ENCODE measurements at regions not wholly inside any gene's neighbourhood (a gene's known extent, or its start where the extent isn't known, plus 50 kb on each side); places are given as distances from the start of the nearest gene placed in this dataset.

DNA sequence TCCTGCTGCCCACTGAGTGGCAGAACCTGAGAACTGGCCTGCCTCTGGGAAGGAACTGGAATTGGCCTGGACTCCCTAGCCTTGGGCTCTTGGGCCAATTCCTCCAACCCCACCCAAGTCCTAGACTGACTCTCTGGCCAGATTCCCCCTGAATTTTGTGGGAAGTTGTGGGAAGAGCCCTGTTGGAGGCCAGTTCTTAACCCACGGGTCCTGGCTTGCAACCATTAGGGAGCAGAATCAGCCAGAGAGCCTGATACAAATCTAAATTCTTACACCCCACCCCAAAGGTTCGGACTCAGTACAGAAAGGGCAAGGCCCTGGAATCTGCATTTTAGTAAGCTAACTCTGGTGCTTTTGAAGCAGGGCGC, 125.3 kb upstream of the SLC25A48 start:
- TF ChIP-seq, protein P1, sequence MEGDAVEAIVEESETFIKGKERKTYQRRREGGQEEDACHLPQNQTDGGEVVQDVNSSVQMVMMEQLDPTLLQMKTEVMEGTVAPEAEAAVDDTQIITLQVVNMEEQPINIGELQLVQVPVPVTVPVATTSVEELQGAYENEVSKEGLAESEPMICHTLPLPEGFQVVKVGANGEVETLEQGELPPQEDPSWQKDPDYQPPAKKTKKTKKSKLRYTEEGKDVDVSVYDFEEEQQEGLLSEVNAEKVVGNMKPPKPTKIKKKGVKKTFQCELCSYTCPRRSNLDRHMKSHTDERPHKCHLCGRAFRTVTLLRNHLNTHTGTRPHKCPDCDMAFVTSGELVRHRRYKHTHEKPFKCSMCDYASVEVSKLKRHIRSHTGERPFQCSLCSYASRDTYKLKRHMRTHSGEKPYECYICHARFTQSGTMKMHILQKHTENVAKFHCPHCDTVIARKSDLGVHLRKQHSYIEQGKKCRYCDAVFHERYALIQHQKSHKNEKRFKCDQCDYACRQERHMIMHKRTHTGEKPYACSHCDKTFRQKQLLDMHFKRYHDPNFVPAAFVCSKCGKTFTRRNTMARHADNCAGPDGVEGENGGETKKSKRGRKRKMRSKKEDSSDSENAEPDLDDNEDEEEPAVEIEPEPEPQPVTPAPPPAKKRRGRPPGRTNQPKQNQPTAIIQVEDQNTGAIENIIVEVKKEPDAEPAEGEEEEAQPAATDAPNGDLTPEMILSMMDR (IDR thresholded peaks at IDR 0.05) = no peak

DNA sequence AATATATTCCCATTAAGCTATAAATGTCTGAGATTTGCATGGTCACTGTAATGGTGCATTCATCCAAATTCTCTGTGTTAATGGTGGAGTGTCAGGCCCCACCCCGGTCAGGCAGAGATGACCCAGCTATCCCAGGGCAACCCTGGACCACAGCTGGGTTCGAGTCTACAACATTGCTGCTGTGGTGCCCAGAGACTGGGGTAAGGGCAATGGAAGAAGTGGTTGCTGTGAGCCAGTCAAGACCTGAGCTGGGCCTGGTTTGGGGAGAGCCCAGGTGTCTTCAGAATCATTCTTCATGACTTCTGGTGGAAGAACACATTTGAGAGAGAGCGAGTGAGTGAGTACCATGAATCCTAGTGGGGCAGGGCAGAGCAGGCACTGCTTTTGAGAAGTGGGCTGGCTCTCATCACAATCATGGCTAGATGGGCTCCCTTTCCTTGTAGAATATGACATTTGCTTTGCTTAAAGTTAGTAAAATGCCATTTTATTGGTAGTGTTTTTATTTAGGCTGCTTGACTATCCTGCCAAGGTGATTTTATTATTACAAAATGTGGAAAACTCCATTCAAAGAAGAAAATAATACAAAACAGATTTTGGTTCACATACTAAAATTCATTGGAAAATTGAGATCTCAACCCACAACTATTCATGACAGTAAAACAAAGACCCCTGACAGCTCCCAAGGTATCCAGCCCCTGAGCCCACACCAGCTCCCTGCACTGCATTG, 125.8 kb upstream of the SLC25A48 start:
- TF ChIP-seq, protein P1 (IDR thresholded peaks at IDR 0.05) = no peak

DNA sequence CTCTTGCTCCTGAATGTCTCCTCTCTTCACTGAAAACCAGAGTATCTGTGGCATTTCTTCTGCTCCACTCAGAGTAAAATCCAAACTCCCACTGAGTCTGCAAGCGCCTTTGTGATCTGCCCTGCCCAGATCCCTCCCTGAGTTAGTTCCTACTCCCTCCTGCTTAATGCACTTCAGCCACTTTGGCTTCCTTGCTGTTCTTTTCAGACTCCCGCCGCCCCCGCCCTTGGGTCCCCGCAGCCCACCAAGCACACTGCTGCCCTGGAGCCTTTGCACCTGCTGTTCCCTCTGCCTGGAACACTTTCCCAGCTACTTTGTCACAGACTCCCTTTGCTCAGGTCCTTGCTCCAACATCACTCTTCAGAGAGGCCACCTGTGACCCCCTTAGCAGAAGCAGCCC, 127.2 kb upstream of the SLC25A48 start:
- TF ChIP-seq, protein P1 (IDR thresholded peaks at IDR 0.05) = no peak

DNA sequence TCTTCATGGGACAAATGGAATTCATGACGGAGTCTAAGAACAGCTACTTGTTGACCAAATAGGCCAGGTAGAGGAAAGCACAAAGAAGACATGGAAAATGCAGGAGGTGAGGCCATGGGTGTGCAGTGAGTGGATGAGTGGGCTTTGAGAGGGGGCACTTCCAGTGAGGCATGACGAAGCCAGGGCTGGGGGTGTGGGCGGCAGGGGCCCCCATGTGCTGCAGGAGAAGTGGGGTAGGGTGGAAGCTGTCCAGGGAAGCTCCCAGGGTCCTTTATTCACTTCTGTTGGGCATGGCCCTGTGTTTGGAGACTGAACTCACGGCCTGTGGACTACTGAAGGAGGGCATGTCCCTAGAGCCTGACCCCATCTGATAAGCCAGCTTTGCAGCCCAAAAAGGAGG, 127.6 kb upstream of the SLC25A48 start:
- TF ChIP-seq, protein P1 (IDR thresholded peaks at IDR 0.05) = no peak

DNA sequence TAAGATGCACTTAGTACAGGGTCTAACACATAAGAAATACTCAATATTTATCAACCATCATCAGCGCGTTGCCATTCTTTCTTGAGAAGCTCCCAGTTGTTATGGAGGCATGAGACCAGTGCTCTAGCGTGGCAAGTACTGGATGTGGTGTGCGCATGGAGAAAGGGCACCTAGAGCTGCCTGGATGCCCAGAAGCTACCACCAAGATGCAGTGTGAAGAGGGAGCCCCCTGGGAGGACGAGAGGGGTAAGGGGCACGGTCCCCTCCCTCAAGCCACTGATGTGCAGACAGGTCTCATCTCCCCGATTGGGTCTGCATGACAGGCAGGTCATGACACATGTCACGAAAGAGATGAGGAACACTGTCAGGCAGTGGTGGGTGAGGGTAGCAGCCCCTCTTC, 127.7 kb upstream of the CXCL14 start:
- TF ChIP-seq, protein P1 (IDR thresholded peaks at IDR 0.05) = no peak

DNA sequence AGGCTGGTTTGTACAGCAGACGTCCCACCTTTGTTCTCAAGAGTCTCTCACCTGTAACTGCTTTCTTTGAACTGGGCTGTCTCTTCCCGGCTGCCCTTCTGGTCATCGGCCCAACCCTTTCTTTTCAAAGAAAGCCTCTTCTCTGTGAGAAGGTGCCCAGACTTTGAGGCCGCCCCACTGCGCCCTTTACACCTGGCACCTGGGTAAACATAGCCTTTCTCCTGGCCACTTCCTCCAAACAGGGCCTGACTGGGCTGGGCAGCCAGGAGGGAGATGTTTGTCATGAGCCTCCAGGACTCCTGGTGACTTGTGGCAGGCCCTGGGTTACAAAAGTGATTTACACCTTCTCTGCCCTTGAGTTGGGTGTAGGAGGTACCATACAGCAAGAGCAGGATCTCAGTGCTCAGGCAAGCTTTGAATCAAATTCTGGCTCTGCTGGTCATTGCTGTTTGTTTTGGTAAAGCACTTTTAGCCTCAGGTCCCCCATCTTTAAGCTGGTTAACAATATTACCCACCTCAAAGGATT, 127.2 kb upstream of the CXCL14 start:
- TF ChIP-seq, protein P1 (IDR thresholded peaks at IDR 0.05) = no peak

DNA sequence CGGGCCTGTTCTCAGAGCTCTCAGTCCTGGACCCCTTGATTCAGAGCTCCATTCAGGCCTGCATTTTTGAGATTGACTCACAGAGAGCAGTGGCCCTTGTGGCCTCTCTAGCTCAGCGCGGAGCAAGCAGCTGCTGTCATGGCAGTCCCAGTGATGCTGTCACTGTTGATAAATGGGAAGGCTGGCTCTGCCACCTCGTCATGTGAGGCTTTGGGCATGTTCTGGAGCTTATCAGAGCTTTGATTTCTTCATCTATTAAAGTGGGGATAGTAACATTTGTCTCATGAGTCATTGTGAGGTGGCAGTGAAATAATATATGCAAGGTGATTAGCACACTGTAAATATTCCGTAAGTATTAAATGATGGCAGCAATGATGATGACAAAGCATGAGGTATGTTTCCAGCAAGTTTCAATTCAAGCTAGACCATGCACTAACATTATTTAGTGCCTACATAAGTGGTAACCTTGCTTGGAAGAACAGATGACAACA, 126.4 kb upstream of the CXCL14 start:
- TF ChIP-seq, protein P1 (IDR thresholded peaks at IDR 0.05) = no peak
